SW 1271 (cell line): ENCODE measurements at regions not wholly inside any gene's neighbourhood (a gene's known extent, or its start where the extent isn't known, plus 50 kb on each side); places are given as distances from the start of the nearest gene placed in this dataset.
"Not testable (repeated sequence)": the region's sequence is repeated elsewhere in the genome, so short reads cannot be mapped to it uniquely, and the experiment has no call there.

Experiments
- DNase-seq, 2 experiments: peaks; one replicate each; lab custom pipeline; 2025; lab: John Stamatoyannopoulos, UW

DNA sequence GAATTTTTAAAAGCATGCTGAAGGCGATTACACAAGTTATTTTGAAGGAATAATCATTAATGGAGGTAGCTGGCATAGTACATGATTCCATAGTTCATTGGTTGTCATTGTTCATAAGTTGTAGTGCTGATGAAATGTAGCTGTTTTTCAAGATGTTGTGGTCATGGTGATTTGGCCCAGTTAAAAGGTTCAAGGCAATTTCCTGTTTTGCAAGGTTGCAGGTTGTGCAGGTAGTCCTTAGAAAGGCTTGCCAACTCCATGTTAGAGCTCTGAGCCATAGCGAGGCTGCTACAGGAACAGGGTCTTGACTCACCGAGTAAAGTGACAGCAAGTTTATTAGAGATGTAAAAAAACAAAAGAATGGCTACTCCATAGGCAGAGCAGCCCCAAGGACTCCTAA lies 95.8 kb upstream of the CHORDC1 start:
- no peak for DNase-seq

DNA sequence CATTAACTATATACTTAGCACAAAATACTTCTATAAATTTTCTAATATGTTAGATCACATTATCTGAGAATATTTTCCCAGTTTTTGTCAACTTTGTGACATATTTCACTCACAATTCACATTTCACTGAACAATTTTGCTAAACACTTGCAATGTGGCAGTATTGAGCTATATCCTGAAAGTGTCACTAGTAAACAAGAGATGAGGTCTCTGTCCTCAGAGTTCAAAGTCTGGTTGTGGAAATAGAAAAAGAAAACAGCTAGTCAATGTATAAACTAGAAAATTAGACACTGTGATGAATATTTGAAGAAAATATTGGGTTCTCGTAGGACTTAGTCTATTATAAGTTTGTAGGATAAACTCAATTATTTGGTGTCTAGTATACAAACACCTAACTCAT lies 87.4 kb upstream of the CHORDC1 start:
- no peak for DNase-seq

DNA sequence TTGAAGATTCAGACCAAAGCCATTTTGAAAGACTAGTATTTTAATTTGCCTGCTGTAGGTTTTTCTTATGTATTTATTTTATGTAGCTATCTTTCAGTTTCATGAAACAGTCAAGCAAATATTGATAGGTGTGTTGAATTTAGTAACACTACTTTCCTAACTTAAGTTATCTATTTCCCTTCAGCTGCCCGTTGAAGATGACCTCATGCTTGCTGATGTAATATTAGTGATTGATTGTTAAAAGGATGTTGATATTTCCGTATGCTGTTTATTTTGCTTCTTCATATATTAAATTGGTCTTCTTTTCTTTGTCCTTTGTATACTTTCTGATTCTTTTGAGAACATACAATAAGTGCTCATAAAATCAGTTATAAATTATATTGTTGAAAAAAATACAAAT lies 86.8 kb upstream of the CHORDC1 start:
- no peak for DNase-seq

DNA sequence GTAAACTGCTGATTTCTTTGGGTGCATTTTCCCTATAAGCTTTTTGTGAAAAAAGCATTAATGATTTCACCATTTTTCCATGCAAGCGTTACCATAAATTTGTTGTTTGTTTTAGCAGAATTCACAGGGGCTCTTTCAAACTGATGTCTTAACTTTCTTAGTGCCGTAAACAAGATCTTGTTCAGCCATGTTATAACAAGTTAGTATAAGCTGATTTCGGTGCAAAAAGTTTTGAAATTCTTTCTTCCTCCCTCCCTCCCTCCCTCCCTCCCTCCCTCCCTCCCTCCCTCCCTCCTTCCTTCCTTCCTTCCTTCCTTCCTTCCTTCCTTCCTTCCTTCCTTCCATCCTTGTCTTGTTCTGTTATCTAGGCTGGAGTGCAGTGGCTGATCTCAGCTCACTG lies 71.7 kb upstream of the CHORDC1 start:
- DNase-seq: no peak

DNA sequence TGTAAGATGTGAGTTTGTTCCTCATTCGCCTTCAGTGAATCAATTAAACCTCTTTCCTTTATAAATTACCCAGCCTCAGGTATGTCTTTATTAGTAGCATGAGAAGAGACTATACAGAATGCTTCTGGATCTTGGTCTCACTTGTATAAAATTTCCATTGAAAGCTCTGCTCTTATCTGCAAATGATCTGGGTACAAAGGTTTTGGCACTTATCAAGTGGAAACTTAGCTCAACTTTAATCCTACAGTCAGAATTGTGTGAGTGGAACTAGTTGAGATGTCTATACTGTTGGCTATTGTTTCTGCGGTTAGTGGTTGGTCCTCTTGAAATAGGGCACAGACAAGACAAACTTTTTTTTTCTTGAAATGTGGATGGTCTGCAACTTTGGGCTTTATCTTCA lies 71.2 kb upstream of the CHORDC1 start:
- DNase-seq: no peak

DNA sequence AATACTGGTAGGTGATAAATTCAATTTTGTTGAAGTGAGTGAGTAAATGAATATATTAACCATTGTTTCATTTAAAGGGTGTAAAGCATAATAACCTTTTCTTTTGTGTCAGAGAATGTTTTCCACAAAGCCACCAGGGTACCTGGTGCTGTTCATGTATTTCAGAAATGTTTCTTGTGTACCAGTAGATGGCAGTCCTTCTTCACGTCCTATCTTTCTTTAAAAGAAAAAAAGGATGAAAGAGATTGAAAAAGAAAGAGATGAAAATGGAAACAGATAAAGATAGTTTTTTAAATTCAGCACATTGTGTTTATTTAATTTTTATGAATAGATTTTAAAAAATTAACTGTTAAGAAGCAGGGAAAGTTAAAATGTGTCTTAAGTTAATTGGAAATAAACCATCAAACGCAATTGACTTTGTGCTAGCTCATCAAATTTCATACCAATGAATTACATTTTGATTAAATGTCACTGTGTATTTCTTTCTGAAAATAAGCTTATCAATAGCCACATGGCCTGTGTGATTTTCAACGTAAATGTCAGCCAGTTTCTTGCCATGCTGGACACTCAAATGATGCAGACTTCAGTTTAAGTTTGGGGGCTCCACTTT lies 65.5 kb upstream of the CHORDC1 start:
- DNase-seq: peak in 1 of 2 experiments; percentile 33

DNA sequence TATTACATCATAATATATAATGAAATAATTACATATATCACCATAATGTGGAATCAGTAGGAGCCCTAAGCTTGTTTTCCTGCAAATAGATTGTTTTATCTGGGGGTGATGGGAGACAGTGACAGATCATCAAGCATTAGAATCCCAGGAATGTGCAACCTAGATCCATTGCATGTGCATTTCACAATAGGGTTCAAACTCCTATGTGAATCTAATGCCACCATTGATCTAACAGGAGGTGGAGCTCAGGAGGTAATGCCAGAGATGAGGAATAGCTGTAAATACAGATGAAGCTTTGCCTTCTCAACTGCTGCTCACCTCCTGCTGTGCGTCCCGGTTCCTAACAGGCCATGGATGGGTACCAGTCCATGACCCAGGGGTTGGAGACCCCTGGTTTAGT lies 63.8 kb upstream of the CHORDC1 start:
- DNase-seq: no peak

DNA sequence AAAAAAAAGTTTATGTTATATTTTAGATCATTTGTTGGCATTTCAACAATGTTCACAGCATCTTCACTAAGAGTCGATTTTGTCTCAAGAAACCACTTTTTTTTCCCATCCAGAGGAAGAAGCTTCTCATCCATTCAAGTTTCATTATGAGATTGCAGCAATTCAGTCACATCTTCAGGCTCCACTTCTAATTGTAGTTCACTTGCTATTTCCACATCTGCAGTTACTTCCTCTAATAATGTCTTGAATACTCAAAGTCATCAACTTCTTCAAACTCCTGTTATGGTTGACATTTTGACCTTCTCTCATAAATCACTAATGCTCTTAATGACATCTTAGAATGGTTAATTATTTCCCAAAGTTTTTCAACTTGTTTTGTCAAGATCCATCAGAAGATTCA lies 61.3 kb upstream of the CHORDC1 start:
- DNase-seq: no peak

DNA sequence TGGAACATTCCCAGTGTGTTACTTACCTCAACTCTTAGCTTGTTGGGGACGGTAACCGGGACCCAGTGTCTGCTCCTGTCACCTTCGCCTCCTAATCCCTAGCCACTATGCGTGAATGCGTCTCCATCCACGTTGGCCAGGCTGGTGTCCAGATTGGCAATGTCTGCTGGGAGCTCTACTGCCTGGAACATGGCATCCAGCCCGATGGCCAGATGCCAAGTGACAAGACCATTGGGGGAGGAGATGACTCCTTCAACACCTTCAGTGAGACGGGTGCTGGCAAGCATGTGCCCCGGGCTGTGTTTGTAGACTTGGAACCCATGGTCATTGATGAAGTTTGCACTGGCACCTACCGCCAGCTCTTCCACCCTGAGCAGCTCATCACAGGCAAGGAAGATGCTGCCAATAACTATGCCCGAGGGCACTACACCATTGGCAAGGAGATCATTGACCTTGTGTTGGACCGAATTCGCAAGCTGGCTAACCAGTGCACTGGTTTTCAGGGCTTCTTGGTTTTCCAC lies 59.8 kb upstream of the CHORDC1 start:
- not testable (repeated sequence) for DNase-seq

DNA sequence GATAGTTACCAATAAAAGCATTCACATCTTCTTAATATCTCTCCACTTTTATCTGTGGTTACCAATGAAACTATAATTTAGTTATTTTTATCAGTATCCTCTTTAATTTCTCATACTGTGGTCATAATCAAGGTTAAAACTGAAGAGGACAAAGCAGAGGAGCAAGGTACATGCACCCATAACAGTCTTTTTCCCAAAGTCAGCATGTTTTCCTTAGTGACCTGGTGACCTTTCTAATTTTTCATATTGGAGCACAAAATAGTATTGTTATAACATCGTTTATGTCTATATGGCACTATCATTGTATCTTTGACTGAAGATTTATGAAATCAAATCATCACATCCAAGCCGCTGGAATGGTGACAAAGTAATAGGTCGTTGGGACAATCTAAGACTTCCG lies 51.5 kb upstream of the CHORDC1 start:
- DNase-seq: no peak
